ENCODE measurements at regions not wholly inside any gene's neighbourhood (a gene's known extent, or its start where the extent isn't known, plus 50 kb on each side); places are given as distances from the start of the nearest gene placed in this dataset.

GRCh38 chr21:21818898-21819297 is 820.7 kb downstream of the NCAM2 start:
- CTCF ChIA-PET = no interaction called here
- TF ChIP-seq CTCF (IDR thresholded peaks at IDR 0.05) = no peak
- Mint-ChIP-seq H3K36me3 (ENCODE audit: low read depth) (no peaks in the 10 kb centered on the region), H3K4me3 (no peak overlapping the region), H3K9me3 (peaks cover 3% of the 10 kb centered on the region), H3K4me1 (ENCODE audit: low read depth) (no peaks in the 10 kb centered on the region), H3K27me3 (no peaks in the 10 kb centered on the region), H3K27ac (no peak overlapping the region)
- POLR2A ChIA-PET = no interaction called here
- ATAC-seq (no peak), DNase-seq (no peak)
- intact Hi-C loops (cut with micrococcal nuclease) = no loop called here

- ATAC-seq = no peak
- no peaks in the 10 kb centered on the region for H3K27me3 Mint-ChIP-seq
- H3K4me3 Mint-ChIP-seq = no peak overlapping the region
- no peak for TF ChIP-seq CTCF (IDR thresholded peaks at IDR 0.05)
- H3K4me1 Mint-ChIP-seq (ENCODE audit: low read depth) = no peaks in the 10 kb centered on the region
- no peak for DNase-seq
- H3K27ac Mint-ChIP-seq = no peak overlapping the region
- CTCF ChIA-PET = no interaction called here
- no peaks in the 10 kb centered on the region for H3K9me3 Mint-ChIP-seq
- no peaks in the 10 kb centered on the region for H3K36me3 Mint-ChIP-seq (ENCODE audit: low read depth)
- intact Hi-C loops (cut with micrococcal nuclease) = no loop called here
- POLR2A ChIA-PET = no interaction called here
These were observed 829.9 kb downstream of the NCAM2 start for GRCh38 chr21:21828130-21828529.

GRCh38 chr21:21831036-21831435 is 832.8 kb downstream of the NCAM2 start:
- ATAC-seq (no peak), DNase-seq (no peak)
- Mint-ChIP-seq H3K9me3 (no peaks in the 10 kb centered on the region), H3K4me3 (no peak overlapping the region), H3K27me3 (no peaks in the 10 kb centered on the region), H3K4me1 (ENCODE audit: low read depth) (no peaks in the 10 kb centered on the region), H3K36me3 (ENCODE audit: low read depth) (no peaks in the 10 kb centered on the region), H3K27ac (no peak overlapping the region)
- CTCF ChIA-PET = no interaction called here
- TF ChIP-seq CTCF (IDR thresholded peaks at IDR 0.05) = no peak
- POLR2A ChIA-PET = no interaction called here
- intact Hi-C loops (cut with micrococcal nuclease) = no loop called here

GRCh38 chr21:21845901-21846300 is 847.7 kb downstream of the NCAM2 start:
- Mint-ChIP-seq H3K4me3 (no peak overlapping the region), H3K36me3 (ENCODE audit: low read depth) (no peaks in the 10 kb centered on the region), H3K27me3 (no peaks in the 10 kb centered on the region), H3K27ac (no peak overlapping the region), H3K4me1 (ENCODE audit: low read depth) (no peaks in the 10 kb centered on the region), H3K9me3 (peaks cover 2% of the 10 kb centered on the region)
- TF ChIP-seq CTCF (IDR thresholded peaks at IDR 0.05) = no peak
- intact Hi-C loops (cut with micrococcal nuclease) = no loop called here
- no peak for DNase-seq
- POLR2A ChIA-PET = no interaction called here
- ATAC-seq = no peak
- CTCF ChIA-PET = no interaction called here

GRCh38 chr21:21851205-21851604 is 853.0 kb downstream of the NCAM2 start:
- Mint-ChIP-seq H3K36me3 (ENCODE audit: low read depth) (no peaks in the 10 kb centered on the region), H3K4me1 (ENCODE audit: low read depth) (no peaks in the 10 kb centered on the region), H3K9me3 (no peaks in the 10 kb centered on the region), H3K27me3 (no peaks in the 10 kb centered on the region), H3K27ac (no peak overlapping the region), H3K4me3 (no peak overlapping the region)
- ChIA-PET POLR2A (no interaction called here), CTCF (no interaction called here)
- DNase-seq (no peak), ATAC-seq (no peak)
- no peak for TF ChIP-seq CTCF (IDR thresholded peaks at IDR 0.05)
- intact Hi-C loops (cut with micrococcal nuclease) = no loop called here
